GM12875 (cell line): ENCODE measurements at regions not wholly inside any gene's neighbourhood (a gene's known extent, or its start where the extent isn't known, plus 50 kb on each side); places are given as distances from the start of the nearest gene placed in this dataset.
"Not testable (repeated sequence)": the region's sequence is repeated elsewhere in the genome, so short reads cannot be mapped to it uniquely, and the experiment has no call there.

Experiments used
- H3K4me3 ChIP-seq: one replicate; pipeline ENCODE4 v1.5.1; 2011; ENCODE audit warnings: low read depth, low read length, control low read depth
- CTCF ChIP-seq: IDR thresholded peaks from 2 replicates; pipeline ENCODE4 v1.5.1; 2011; ENCODE audit warnings: low read depth, mild to moderate bottlenecking, control low read depth, inconsistent platforms, low read length, moderate library complexity, borderline replicate concordance; ENCODE audit not compliant: insufficient read depth

- no peak overlapping the region for H3K4me3 ChIP-seq
- no peak for TF ChIP-seq CTCF
Observed at GRCh38 chr6:73978330-73978729, 282.3 kb downstream of the CD109 start.

GRCh38 chr6:73972518-73972917 is 276.5 kb downstream of the CD109 start:
- not testable (repeated sequence) for H3K4me3 ChIP-seq

GRCh38 chr6:73969971-73970970 is 274.3 kb downstream of the CD109 start:
- TF ChIP-seq CTCF, result peak; percentile 35; the same call in 1 of the 2 replicates
- no peak overlapping the region for H3K4me3 ChIP-seq

- no peak for TF ChIP-seq CTCF
- no peak overlapping the region for H3K4me3 ChIP-seq
Observed at GRCh38 chr6:73968221-73968757, 272.3 kb downstream of the CD109 start.

- TF ChIP-seq CTCF, result no peak
- no peak overlapping the region for H3K4me3 ChIP-seq
Observed at GRCh38 chr6:73965539-73966029, 269.6 kb downstream of the CD109 start.

GRCh38 chr6:73964241-73964854 is 268.3 kb downstream of the CD109 start:
- no peak overlapping the region for H3K4me3 ChIP-seq
- no peak for TF ChIP-seq CTCF

- no peak for TF ChIP-seq CTCF
- H3K4me3 ChIP-seq, result no peak overlapping the region
Observed at GRCh38 chr6:73962884-73963283, 266.9 kb downstream of the CD109 start.
